Esophagus squamous epithelium (tissue), 4 donors: ENCODE measurements at regions not wholly inside any gene's neighbourhood (a gene's known extent, or its start where the extent isn't known, plus 50 kb on each side); places are given as distances from the start of the nearest gene placed in this dataset.

Experiments
- CTCF ChIP-seq, 6 experiments: fragments of 450-650 bp in 4 of 6; fragments of 200-600 bp in 2 of 6; sonication (generic) in 2 of 6; IDR thresholded peaks; one replicate each; pipeline ENCODE4 v1.5.1; 2016 to 2019; ENCODE audit warnings: antibody characterized with exemption in 6 of 6, mild to moderate bottlenecking in 4 of 6, moderate library complexity in 4 of 6
- POLR2A ChIP-seq, 4 donors: fragments of 450-650 bp; IDR thresholded peaks; one replicate each; pipeline ENCODE4 v1.6.1; 2017; ENCODE audit warnings: antibody characterized with exemption in 4 of 4, mild to moderate bottlenecking in 4 of 4, moderate library complexity in 3 of 4

- TF ChIP-seq CTCF (IDR thresholded peaks at IDR 0.05) (no peak), POLR2A (IDR thresholded peaks at IDR 0.05) (no peak)
These were observed 372.9 kb upstream of the COBL start for GRCh38 chr7:51689547-51689946.
